K562 (cell line): ENCODE measurements at regions not wholly inside any gene's neighbourhood (a gene's known extent, or its start where the extent isn't known, plus 50 kb on each side); places are given as distances from the start of the nearest gene placed in this dataset.

Source experiments
- CBFB ChIP-seq: sonication (generic); formaldehyde crosslinking; IDR thresholded peaks from 2 replicates; pipeline ENCODE4 v1.4.0; 2020; ENCODE audit warnings: mild to moderate bottlenecking, missing genetic modification reagents
- CCNT2 ChIP-seq: IDR thresholded peaks from 2 replicates; pipeline ENCODE4 v1.6.1; 2011; ENCODE audit warnings: borderline replicate concordance, low read depth, mild to moderate bottlenecking, moderate library complexity, mixed read lengths, low read length; ENCODE audit not compliant: insufficient read length; ENCODE audit errors: extremely low read depth
- GTF2F1 ChIP-seq: IDR thresholded peaks from 2 replicates; pipeline ENCODE4 v1.6.1; 2011; ENCODE audit warnings: low read depth, low read length, improper control_type of control experiment
- HLTF ChIP-seq: fragments of 450-650 bp; IDR thresholded peaks from 2 replicates; pipeline ENCODE4 v1.6.1; 2016
- HMBOX1 ChIP-seq: sonication (generic); IDR thresholded peaks from 2 replicates; pipeline ENCODE4 v1.6.1; 2016
- LEF1 ChIP-seq: fragments of 450-650 bp; IDR thresholded peaks from 2 replicates; pipeline ENCODE4 v1.6.1; 2016; ENCODE audit warnings: mild to moderate bottlenecking
- NCOA6 ChIP-seq: fragments of 450-650 bp; IDR thresholded peaks from 2 replicates; pipeline ENCODE4 v1.6.1; 2017; ENCODE audit warnings: mild to moderate bottlenecking
- PBX2 ChIP-seq, 2 experiments: IDR thresholded peaks in 1 of 2; conservative IDR thresholded peaks in 1 of 2; 2 replicates each; pipeline ENCODE4 v1.6.1; 2016; ENCODE audit warnings: low read depth in 2 of 2, mild to moderate bottlenecking in 1 of 2, missing compliant biosample characterization in 1 of 2, missing genetic modification characterization in 1 of 2, moderate library complexity in 1 of 2
- PCBP1 ChIP-seq: fragments of 200-400 bp; formaldehyde crosslinking; IDR thresholded peaks from 2 replicates; pipeline ENCODE4 v1.6.1; 2018; ENCODE audit warnings: mild to moderate bottlenecking, low read depth, low read length; ENCODE audit not compliant: poor library complexity, severe bottlenecking
- POLR3A ChIP-seq: IDR thresholded peaks from 2 replicates; pipeline ENCODE4 v1.6.1; 2011; ENCODE audit warnings: borderline replicate concordance, mild to moderate bottlenecking, moderate library complexity; ENCODE audit not compliant: insufficient read length, insufficient read depth; ENCODE audit errors: extremely low read depth
- PTTG1 ChIP-seq: fragments of 450-650 bp; IDR thresholded peaks from 2 replicates; pipeline ENCODE4 v1.6.1; 2016; ENCODE audit warnings: low read depth, mild to moderate bottlenecking, missing genetic modification characterization, missing compliant biosample characterization
- SMAD4 ChIP-seq: fragments of 250-450 bp; sonication (Bioruptor Pico); conservative IDR thresholded peaks from 2 replicates; pipeline ENCODE4 v1.8.0; 2021; ENCODE audit warnings: inconsistent platforms, mild to moderate bottlenecking, moderate library complexity
- SNRNP70 ChIP-seq: fragments of 200-400 bp; formaldehyde crosslinking; optimal IDR thresholded peaks from 2 replicates; pipeline ENCODE3; 2017; ENCODE audit warnings: low read depth, low read length
- TAF9B ChIP-seq: fragments of 450-650 bp; IDR thresholded peaks from 2 replicates; pipeline ENCODE4 v1.6.1; 2018; ENCODE audit warnings: mild to moderate bottlenecking; ENCODE audit not compliant: partially characterized antibody
- TBP ChIP-seq: optimal IDR thresholded peaks from 2 replicates; pipeline ENCODE3; 2011; ENCODE audit warnings: low read depth, low read length, improper control_type of control experiment
- THAP7 ChIP-seq: fragments of 250-450 bp; sonication (Bioruptor Pico); IDR thresholded peaks from 2 replicates; pipeline ENCODE4 v1.5.0; 2021
- ZNF217 ChIP-seq: sonication (generic); formaldehyde crosslinking; IDR thresholded peaks from 2 replicates; pipeline ENCODE4 v1.8.0; 2022; ENCODE audit warnings: mild to moderate bottlenecking, missing genetic modification reagents
- ZNF280A ChIP-seq: fragments of 450-650 bp; IDR thresholded peaks from 2 replicates; pipeline ENCODE4 v1.6.1; 2018; ENCODE audit warnings: mild to moderate bottlenecking, low read depth; ENCODE audit not compliant: partially characterized antibody
- ZNF586 ChIP-seq: fragments of 450-650 bp; formaldehyde crosslinking; conservative IDR thresholded peaks from 2 replicates; pipeline ENCODE4 v1.4.0; 2020; ENCODE audit warnings: mild to moderate bottlenecking, moderate library complexity
- TF ChIP-seq, protein P1 (sequence below): sonication (generic); formaldehyde crosslinking; IDR thresholded peaks from 2 replicates; pipeline ENCODE4 v1.8.1; 2022; ENCODE audit warnings: missing genetic modification reagents

- TF ChIP-seq PTTG1 (tag) (no peak), CBFB (no peak), TBP (no peak), ZNF217 (CRISPR knock-in tag) (no peak), POLR3A (no peak), CCNT2 (no peak), ZNF280A (no peak), GTF2F1 (no peak), THAP7 (CRISPR knock-in tag) (no peak), ZNF586 (CRISPR knock-in tag) (no peak), LEF1 (peak; percentile 60), HLTF (no peak), NCOA6 (no peak), PCBP1 (no peak), PBX2 (CRISPR knock-in tag; IDR thresholded peaks at IDR 0.05; ENCODE audit: low read depth) (no peak), PBX2 (tag; conservative IDR thresholded peaks at IDR 0.05; ENCODE audit: low read depth) (peak; percentile 93), SNRNP70 (no peak), SMAD4 (CRISPR knock-in tag) (no peak), HMBOX1 (peak; percentile 45; the same call in 1 of the 2 replicates), TAF9B (peak; percentile 34)
- TF ChIP-seq, protein P1, sequence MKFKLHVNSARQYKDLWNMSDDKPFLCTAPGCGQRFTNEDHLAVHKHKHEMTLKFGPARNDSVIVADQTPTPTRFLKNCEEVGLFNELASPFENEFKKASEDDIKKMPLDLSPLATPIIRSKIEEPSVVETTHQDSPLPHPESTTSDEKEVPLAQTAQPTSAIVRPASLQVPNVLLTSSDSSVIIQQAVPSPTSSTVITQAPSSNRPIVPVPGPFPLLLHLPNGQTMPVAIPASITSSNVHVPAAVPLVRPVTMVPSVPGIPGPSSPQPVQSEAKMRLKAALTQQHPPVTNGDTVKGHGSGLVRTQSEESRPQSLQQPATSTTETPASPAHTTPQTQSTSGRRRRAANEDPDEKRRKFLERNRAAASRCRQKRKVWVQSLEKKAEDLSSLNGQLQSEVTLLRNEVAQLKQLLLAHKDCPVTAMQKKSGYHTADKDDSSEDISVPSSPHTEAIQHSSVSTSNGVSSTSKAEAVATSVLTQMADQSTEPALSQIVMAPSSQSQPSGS (CRISPR knock-in tag) = no peak
Measured at GRCh38 chr6:51153109-51153508, 334.4 kb downstream of the TFAP2B start (continued).
